Fibroblast of lung (primary cell): ENCODE measurements at regions not wholly inside any gene's neighbourhood (a gene's known extent, or its start where the extent isn't known, plus 50 kb on each side); places are given as distances from the start of the nearest gene placed in this dataset.

Experiments
- DNase-seq, 2 donors: peaks; one replicate each; pipeline versions ENCODE4 v3.0.0 to v3.0.0-alpha.2; 2010; ENCODE audit warnings: low read depth in 2 of 2
- H2AFZ ChIP-seq: 2 replicates; pipeline ENCODE4 v1.5.1; 2012; ENCODE audit warnings: low read length, control low read depth, inconsistent platforms
- H3K27ac ChIP-seq: 2 replicates; pipeline ENCODE4 v1.5.1; 2011; ENCODE audit warnings: low read length, control low read depth; ENCODE audit not compliant: insufficient read depth
- H3K27me3 ChIP-seq: 2 replicates; pipeline ENCODE4 v1.5.1; 2011; ENCODE audit warnings: mild to moderate bottlenecking, low read length; ENCODE audit not compliant: control insufficient read depth, insufficient read depth
- H3K36me3 ChIP-seq: 2 replicates; pipeline ENCODE4 v1.5.1; 2011; ENCODE audit warnings: low read length; ENCODE audit not compliant: control insufficient read depth, insufficient read depth
- H3K4me1 ChIP-seq: 2 replicates; pipeline ENCODE4 v1.5.1; 2011; ENCODE audit warnings: low read length; ENCODE audit not compliant: control insufficient read depth, insufficient read depth; ENCODE audit errors: extremely low read depth
- H3K4me2 ChIP-seq: 2 replicates; pipeline ENCODE4 v1.5.1; 2011; ENCODE audit warnings: low read length, control low read depth; ENCODE audit not compliant: insufficient read depth; ENCODE audit errors: extremely low read depth
- H3K4me3 ChIP-seq, 4 experiments: fragments of 200-600 bp in 1 of 4; sonication (generic) in 1 of 4; replicated peaks in 1 of 4; 2 replicates each; pipeline ENCODE4 v1.5.1; 2011 to 2016; ENCODE audit warnings: low read length in 4 of 4, low read depth in 3 of 4, mild to moderate bottlenecking in 3 of 4, control low read depth in 2 of 4, inconsistent platforms in 1 of 4, mixed read lengths in 1 of 4; ENCODE audit not compliant: insufficient read depth in 1 of 4; ENCODE audit errors: control extremely low read depth in 1 of 4
- H3K79me2 ChIP-seq: 2 replicates; pipeline ENCODE4 v1.5.1; 2012; ENCODE audit warnings: mild to moderate bottlenecking, low read length, inconsistent platforms; ENCODE audit not compliant: control insufficient read depth, insufficient read depth
- H3K9ac ChIP-seq: 2 replicates; pipeline ENCODE4 v1.5.1; 2011; ENCODE audit warnings: mild to moderate bottlenecking, low read length, control low read depth; ENCODE audit not compliant: insufficient read depth
- H3K9me3 ChIP-seq: 2 replicates; pipeline ENCODE4 v1.5.1; 2012; ENCODE audit warnings: low read depth, low read length; ENCODE audit not compliant: control insufficient read depth, insufficient read depth
- H4K20me1 ChIP-seq: 2 replicates; pipeline ENCODE4 v1.5.1; 2011; ENCODE audit warnings: low read length; ENCODE audit not compliant: control insufficient read depth, insufficient read depth; ENCODE audit errors: extremely low read depth
- EZH2 ChIP-seq: IDR thresholded peaks from 2 replicates; pipeline ENCODE4 v1.5.1; 2012; ENCODE audit warnings: low read length, control low read depth, mild to moderate bottlenecking; ENCODE audit errors: missing control alignments
- TF ChIP-seq, protein P1 (sequence below), 2 donors: IDR thresholded peaks in 1 of 2; conservative IDR thresholded peaks in 1 of 2; 1 replicate in 1 of 2; 2 replicates in 1 of 2; pipeline ENCODE4 v1.5.1; 2011 to 2012; ENCODE audit warnings: low read length in 2 of 2, control low read depth in 1 of 2, inconsistent platforms in 1 of 2, low read depth in 1 of 2, mild to moderate bottlenecking in 1 of 2

DNA sequence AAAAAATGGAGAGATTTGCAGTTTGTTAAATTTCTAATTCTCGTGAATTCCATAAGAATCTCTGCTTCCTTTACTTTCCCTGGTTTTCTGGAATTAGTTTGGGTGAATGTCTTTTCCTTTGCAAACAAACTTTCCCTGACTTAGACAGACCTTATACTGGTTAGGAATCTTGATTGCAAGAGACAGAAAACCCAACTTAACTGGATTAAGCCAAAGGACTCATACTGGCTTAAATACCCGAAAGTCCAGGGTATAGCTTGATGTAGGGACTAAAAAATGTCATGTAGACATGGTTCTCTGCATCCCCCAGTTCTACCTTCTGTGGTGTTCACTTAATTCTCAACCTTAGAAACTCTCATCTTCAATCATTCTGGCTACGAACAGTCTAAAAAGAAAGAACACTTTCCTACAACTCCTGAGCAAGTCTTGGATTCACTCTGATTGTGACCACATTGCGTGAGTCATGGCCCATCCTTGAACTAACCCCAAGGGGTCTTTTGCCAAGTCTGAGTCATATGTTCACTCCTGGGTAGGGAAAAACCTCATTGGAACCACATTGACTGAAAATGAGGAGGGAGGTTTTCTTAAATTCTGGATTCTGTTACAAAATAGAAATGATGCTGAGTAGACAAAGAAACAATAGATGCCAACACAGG is 136.0 kb upstream of the DAZL start:
- Histone ChIP-seq H3K4me2 (peak overlapping the region; percentile 13), H3K27me3 (no peaks in the 10 kb centered on the region), H2AFZ (no peak overlapping the region), H3K79me2 (no peaks in the 10 kb centered on the region), H3K9me3 (peaks cover 2% of the 10 kb centered on the region), H3K36me3 (no peaks in the 10 kb centered on the region), H3K4me3 (no peak overlapping the region), H3K4me1 (no peaks in the 10 kb centered on the region), H3K9ac (no peak overlapping the region), H3K27ac (no peak overlapping the region), H4K20me1 (no peaks in the 10 kb centered on the region)
- no peak for TF ChIP-seq EZH2
- TF ChIP-seq, protein P1, sequence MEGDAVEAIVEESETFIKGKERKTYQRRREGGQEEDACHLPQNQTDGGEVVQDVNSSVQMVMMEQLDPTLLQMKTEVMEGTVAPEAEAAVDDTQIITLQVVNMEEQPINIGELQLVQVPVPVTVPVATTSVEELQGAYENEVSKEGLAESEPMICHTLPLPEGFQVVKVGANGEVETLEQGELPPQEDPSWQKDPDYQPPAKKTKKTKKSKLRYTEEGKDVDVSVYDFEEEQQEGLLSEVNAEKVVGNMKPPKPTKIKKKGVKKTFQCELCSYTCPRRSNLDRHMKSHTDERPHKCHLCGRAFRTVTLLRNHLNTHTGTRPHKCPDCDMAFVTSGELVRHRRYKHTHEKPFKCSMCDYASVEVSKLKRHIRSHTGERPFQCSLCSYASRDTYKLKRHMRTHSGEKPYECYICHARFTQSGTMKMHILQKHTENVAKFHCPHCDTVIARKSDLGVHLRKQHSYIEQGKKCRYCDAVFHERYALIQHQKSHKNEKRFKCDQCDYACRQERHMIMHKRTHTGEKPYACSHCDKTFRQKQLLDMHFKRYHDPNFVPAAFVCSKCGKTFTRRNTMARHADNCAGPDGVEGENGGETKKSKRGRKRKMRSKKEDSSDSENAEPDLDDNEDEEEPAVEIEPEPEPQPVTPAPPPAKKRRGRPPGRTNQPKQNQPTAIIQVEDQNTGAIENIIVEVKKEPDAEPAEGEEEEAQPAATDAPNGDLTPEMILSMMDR (conservative IDR thresholded peaks at IDR 0.05 in 1 of 2, IDR thresholded peaks at IDR 0.05 in 1 of 2; ENCODE audit: low read depth in 1 of 2, low read length in 2 of 2) = no peak
- DNase-seq = peak; percentile 90 to 96

DNA sequence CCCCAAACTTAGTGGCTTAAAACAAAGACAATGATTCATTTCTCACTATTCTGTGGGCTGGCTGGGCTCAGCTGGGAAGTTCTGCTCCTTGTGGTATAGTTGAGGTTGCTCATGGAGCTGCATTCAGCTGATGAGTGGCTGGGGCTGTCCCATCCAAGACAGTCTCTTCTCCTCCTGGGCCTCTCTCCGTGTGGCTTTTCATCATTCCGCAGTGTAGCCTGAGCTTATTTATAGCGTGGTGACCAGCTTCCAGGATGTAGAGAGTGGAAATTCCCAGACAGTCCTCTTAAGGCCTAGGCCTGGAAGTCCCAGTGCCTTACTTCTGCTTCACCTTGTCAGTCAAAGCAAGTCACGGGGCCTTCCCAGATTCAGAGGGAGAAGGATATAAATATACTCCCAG is 136.7 kb upstream of the DAZL start:
- Histone ChIP-seq H3K4me3 (no peak overlapping the region), H4K20me1 (no peaks in the 10 kb centered on the region), H3K27ac (no peak overlapping the region), H3K4me1 (no peaks in the 10 kb centered on the region), H3K36me3 (no peaks in the 10 kb centered on the region), H2AFZ (no peak overlapping the region), H3K27me3 (no peaks in the 10 kb centered on the region), H3K79me2 (no peaks in the 10 kb centered on the region), H3K9me3 (peaks cover 2% of the 10 kb centered on the region), H3K9ac (no peak overlapping the region), H3K4me2 (no peak overlapping the region)
- DNase-seq = peak; percentile 13 to 87
- TF ChIP-seq, protein P1 (conservative IDR thresholded peaks at IDR 0.05 in 1 of 2, IDR thresholded peaks at IDR 0.05 in 1 of 2; ENCODE audit: low read depth in 1 of 2, low read length in 2 of 2) = no peak
- TF ChIP-seq EZH2 = no peak

DNA sequence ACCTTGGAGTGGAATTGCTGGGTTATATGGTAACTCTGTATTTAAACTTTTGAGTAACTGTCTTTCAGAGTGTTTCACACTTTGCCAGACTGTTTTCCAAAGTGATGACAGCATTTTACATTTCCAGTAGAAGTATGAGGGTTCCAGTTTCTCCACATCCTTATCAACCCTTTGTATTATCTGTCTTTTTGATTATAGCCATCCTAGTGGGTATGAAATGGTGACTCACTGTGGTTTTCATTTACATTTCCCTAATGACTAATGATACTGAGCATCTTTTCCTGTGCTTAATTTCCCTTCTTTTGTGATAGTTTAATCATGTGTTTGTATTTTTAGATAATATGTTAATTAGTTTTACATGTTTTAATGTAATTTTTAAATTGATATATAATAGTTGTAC is 138.1 kb upstream of the DAZL start:
- Histone ChIP-seq H3K36me3 (no peaks in the 10 kb centered on the region), H3K9ac (no peak overlapping the region), H3K27ac (no peak overlapping the region), H3K27me3 (no peaks in the 10 kb centered on the region), H3K4me3 (no peak overlapping the region), H3K9me3 (peaks cover 2% of the 10 kb centered on the region), H2AFZ (no peak overlapping the region), H3K4me1 (no peaks in the 10 kb centered on the region), H4K20me1 (no peaks in the 10 kb centered on the region), H3K4me2 (no peak overlapping the region), H3K79me2 (no peaks in the 10 kb centered on the region)
- DNase-seq = peak in 1 of 2 donors; percentile 58
- TF ChIP-seq EZH2 = no peak
